ENCODE measurements at regions not wholly inside any gene's neighbourhood (a gene's known extent, or its start where the extent isn't known, plus 50 kb on each side); places are given as distances from the start of the nearest gene placed in this dataset.
"Not testable (repeated sequence)": the region's sequence is repeated elsewhere in the genome, so short reads cannot be mapped to it uniquely, and the experiment has no call there.

DNA sequence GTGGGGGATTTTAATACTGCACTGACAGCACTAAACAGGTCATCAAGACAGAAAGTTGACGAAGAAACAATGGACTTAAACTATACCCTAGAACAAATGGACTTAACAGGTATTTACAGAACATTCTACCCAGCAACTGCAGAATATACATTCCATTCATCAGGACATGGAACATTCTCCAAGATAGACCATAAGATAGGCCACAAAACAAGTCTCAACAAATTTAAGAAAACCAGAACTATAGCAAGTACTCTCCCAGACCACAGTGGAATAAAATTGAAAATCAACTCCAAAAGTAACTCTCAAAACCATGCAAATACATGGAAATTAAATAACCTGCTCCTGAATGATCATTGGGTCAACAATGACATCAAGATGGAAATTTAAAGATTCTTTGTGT lies 218.3 kb downstream of the SYK start:
- not testable (repeated sequence) for DNase-seq (ENCODE audit: extremely low read depth, low read depth, low spot score)

DNA sequence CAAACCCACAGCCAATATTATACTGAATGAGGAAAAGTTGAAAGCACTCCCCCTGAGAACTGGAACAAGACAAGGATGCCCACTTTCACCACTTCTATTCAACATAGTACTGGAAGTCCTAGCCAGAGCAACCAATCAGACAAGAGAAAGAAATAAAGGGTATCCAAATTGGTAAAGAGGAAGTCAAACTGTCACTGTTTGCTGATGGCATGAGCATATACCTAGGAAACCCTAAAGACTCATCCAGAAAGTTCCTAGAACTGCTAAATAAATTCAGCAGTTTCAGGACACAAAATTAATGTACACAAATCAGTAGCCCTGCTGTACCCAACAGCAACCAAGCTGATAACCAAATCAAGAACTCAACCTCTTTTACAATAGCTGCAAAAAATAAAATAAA lies 220.0 kb downstream of the SYK start:
- DNase-seq (ENCODE audit: extremely low read depth, low read depth, low spot score) = not testable (repeated sequence)

DNA sequence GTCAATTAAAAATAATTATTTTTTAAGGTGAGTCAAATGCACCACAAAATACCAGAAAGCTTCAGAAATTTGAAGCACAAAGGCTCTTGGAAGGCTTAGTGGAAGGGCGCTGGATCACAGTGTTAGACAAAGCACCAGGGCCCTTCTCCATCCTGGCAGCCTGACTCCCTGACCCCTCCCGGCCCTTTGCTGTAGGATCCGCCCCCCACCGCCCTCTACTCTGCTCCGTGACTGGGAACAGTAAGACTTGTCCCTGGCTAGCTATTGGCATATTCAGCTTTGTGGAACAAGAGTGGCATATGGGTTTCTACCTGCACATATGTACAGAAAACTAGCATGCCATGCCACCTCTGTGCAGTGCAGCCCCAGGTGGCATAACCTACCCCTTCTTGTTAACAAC lies 222.1 kb downstream of the SYK start:
- no peak for DNase-seq (ENCODE audit: extremely low read depth, low read depth, low spot score)

DNA sequence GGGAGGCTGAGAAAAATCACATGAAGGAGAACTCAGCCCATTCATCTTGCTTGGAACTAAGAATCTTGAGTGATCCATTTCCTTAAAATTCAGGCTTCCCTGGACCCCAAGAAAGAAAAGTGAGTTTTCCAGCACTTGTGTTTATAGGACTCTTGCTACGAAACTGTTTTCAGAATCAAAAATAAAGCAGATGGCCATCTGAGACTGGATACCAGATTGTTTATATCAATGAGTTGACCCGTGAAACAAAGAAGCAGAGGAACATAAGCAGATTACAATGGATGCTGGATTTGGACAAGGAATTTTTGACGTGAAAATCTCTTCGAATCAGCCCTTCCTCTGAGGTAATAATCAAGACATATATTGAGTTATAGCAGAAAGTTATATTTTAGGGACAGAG lies 223.2 kb downstream of the SYK start:
- no peak for DNase-seq (ENCODE audit: extremely low read depth, low read depth, low spot score)

DNA sequence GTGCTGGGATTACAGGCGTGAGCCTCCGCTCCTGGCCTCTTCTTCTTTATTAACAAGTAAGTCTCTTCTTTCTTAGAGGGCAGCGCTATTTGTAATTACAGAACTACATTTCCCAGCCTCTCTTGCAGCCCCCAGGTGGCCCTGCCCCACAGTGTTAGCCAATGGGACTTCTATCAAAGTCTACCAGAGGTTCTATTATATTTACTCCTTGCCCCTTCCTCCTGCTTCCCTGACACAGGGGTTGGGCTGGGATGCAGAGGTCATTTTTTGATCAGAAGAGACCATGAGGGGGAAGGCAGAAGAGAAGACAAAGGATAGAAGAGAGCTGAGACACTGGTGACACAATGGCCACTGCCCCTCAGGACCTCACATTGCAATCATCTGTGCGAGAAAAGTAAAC lies 224.2 kb downstream of the SYK start:
- DNase-seq (ENCODE audit: extremely low read depth, low read depth, low spot score) = no peak

DNA sequence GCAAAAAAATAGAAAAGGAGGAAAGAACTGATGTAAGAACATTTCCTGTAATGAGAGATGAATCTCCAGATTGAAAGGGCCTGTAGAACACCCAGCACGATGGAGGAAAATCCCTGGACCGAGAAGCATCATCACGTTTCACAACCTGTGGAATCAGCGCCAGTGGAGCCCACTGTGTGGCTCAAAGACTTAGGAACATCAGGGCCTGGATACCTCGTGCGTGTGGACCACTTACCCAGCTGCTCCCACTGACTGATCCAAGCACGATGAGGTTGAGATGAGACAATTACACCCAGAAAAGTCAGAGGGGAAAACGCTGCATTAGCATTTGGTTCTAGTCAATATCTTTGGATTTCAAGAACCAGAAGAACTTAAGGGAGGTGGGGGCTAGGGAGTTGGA lies 224.6 kb downstream of the SYK start:
- no peak for DNase-seq (ENCODE audit: extremely low read depth, low read depth, low spot score)

DNA sequence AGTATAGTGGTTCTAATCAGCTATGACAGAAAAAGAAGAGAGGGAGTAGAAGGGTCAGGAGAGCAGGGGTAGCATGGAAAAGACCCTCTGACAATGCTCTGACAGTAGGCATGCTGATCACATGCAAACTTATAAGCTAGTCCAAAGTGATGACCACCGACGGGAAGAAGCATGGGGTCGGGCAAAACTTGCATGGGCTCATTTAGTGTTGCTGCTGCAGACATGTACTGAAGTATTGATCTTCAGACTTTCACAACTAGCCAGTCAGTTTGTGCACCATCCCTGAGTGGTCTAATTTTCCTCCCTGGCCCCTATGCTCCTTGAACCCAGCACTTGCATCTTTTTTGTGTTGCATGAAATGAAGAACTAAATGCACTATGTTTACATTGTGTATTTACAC lies 225.4 kb downstream of the SYK start:
- DNase-seq (ENCODE audit: extremely low read depth, low read depth, low spot score) = no peak

DNA sequence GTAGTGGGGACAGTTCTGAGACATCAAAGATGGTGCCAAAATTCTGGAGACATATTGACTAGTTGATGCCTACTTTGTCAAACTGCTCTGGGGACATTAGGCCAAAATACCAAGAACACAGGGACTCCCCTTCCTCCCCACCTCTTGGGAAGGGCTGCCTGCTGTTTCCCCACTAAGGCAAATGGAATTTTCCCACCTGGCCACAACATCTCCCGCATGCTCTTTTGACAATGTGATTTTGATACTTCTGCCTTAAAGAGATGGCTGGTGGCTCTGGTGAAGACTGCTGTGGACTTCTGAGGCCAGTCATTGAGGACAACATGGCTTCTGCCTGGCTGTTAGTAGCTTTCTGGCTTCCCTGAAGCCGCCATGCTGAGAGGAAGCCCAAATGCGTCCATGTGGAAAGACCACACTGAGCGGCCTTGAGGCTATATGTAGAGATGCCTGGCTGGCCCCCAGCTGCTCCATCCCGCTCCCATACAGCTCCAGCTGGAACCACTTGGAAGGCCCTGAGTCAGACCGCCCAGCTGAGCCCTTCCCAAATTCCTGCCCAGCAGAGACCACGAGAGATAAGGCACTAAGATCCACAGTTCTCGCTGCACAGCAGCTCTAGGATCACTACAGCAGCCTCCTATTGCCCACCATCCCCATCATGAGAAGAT lies 226.7 kb downstream of the SYK start:
- DNase-seq (ENCODE audit: extremely low read depth, low read depth, low spot score) = no peak

DNA sequence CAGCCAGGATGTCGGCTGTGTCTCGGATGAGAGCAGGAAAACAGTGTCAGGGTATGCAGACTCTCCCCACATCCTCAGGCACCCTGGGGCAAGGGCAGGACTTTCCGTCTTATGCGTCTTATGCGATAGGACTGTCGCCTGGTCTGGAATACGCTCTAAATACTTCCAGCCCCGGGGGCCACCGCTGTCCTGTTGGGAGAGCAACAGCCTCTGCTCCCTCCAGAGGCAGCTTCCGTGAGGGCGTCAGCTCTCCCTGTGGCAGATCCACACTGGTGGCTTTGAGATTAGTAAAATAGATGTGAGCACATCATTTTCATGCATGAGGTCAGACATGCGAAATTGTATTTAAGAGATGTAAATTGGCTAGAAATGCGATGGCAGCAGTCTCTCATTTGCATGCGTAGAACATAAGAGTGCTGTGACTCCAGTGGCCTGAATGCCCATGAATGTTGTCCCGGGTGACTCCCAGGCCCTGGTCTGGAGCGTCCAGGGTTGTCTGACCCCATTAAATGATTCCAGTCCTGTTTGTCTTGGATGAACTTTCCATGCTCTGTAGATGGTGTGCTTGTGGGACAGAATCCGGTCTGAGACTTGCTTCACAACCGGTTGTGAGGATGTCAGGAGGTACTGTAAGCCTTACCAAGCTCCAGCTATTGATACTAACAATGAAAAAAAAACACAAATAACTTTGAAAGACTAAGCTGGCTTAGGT lies 228.2 kb downstream of the SYK start:
- no peak for DNase-seq (ENCODE audit: extremely low read depth, low read depth, low spot score)

DNA sequence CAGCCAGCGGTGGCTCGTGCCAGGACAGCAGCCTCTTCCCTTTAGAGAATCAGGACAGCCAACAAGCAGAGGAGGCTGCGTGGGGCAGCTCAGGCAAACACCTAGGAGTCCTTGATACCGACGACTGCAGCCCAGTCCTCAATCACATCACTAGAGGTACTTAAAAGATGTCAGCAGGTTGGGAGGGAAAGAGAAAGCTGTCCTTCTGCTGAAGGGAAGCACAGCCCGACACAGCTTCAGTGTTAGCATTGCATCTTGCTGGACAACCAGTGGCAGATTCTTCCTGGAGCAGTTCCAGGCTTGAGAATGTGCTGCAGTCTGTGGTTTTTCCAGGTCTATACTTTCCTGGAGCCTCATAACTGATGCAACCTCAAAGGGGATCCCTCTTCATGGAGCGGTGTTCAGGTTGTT lies 230.5 kb downstream of the SYK start:
- DNase-seq (ENCODE audit: extremely low read depth, low read depth, low spot score) = no peak

DNA sequence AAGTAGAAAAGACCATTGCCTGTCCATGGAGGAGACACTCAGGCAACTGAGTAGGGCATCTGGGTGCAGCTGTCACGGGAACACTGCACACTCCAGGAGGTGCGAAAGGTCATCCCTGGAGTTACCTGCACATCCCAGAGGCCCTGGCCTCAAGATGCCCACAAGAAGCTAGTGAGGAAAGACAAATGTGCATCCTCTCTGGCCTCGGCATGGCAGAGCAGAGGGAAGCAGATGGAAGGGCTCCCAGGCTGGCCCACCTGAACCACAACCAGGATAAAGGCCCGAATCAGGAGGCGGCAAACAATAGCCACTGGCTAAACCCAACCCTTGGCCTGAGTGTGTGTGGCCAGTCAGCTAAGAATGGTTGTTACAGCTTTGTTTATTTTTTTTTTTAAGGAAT lies 231.7 kb downstream of the SYK start:
- DNase-seq (ENCODE audit: extremely low read depth, low read depth, low spot score) = no peak

DNA sequence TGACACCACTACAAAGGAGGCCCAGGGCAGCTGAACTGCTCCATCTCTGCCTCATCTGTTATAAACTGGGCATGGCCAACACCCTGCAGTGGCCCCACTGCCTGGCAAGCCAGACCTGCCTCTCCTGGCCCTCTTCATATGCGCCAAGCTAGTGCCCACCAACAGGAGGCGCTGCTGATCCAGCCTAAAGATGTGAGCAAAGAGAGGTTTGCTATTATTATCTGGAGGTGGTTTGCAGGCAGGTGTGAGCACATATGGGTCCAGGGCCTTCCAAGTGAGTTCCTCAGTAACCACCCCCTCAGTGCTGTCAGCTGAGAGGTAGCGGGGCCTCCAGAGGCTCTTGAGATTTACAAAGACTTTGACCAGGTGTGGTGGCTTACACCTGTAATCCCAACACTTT lies 232.2 kb downstream of the SYK start:
- no peak for DNase-seq (ENCODE audit: extremely low read depth, low read depth, low spot score)

DNA sequence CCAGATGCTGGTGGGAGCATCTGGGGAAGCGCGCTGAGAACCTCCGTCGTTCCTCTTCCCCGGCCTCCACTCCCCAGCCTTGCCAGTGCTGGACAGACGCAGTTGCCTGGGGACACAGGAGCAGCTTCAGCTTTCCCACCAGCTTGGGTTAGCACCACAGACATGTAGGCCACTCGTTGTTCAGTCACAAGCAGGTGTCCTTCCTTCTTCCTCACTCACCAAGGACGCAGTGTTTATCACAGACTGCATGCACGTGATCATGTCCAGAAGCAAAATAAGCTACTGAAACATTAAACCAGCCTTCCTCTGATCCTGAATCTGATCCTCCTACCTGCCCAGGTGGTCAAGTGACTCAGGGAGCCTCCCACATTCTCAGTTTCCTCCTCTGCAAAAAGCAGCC lies 232.9 kb downstream of the SYK start:
- DNase-seq (ENCODE audit: extremely low read depth, low read depth, low spot score) = no peak

DNA sequence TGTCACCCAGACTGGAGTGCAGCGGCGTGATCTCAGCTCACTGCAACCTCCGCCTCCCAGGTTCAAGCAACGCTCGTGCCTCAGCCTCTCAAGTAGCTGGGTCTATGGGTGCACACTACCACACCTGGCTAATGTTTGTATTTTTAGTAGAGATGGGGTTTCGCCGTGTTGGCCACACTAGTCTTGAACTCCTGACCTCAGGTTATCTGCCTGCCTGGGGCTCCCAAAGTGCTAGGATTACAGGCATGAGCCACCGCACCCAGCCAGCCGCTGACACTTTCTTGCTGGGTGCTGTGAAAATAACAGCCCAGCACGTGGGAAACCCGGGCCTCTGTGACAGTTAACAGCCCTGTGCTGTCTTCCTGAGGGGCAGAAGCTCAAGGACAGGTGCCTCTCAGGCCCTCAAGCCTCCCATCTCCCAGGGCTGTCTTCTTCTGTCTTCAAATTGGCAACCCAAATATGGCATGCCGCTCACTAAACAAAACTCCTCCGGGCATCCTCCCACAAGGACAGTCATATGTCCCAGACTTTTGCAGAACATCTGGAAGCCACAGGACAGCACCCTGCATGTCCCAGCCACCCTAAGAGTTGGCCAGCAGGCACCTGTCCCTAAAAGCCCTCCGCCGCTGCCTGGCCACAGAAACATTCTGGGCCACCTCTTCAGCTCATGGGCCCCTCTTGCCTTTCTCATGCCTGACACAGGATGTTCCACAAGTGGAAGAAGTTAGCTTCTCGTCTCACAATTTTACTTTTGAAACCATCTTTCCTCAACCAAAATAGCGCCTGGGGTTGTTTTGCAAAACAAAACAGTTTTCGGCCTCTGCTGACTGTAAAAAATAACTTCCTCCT lies 233.6 kb downstream of the SYK start:
- DNase-seq (ENCODE audit: extremely low read depth, low read depth, low spot score) = no peak

DNA sequence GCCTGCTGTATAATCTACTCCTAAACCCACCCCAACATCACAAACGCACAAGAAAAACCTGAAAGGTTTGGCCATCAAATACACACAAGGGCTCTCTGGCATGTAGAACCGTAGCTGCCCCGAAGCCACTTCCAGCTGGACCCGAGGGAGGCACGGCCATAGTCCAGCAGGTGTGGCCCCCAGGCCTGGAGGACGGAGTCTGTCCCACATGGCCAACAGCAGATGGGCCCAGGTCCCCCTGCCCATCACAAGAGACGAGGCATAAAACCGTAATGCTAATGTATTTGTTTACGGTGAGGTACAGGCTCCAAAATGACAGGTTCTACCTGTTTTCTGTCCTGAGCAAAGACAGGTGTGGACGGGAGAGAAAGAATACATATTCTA lies 234.2 kb downstream of the SYK start:
- DNase-seq (ENCODE audit: extremely low read depth, low read depth, low spot score) = no peak

DNA sequence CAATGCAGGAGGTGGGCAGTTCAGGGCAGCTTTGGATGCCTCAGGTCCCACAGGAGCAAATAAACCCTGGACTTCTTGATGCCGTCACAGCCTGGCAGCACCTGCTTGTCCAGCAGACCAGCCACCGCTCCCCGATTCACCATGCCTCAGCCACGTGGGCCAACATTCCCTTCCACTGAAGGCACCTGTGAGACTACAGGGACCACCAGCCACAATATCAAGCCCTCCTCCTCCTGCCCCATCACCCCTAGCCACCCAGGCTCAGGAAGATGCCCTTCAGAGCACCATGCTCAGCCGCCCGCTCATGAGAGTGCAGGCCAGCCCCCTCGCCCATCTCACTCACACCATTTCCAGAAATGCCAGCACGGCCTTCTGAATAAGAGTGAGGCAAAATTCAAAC lies 234.7 kb downstream of the SYK start:
- no peak for DNase-seq (ENCODE audit: extremely low read depth, low read depth, low spot score)

DNA sequence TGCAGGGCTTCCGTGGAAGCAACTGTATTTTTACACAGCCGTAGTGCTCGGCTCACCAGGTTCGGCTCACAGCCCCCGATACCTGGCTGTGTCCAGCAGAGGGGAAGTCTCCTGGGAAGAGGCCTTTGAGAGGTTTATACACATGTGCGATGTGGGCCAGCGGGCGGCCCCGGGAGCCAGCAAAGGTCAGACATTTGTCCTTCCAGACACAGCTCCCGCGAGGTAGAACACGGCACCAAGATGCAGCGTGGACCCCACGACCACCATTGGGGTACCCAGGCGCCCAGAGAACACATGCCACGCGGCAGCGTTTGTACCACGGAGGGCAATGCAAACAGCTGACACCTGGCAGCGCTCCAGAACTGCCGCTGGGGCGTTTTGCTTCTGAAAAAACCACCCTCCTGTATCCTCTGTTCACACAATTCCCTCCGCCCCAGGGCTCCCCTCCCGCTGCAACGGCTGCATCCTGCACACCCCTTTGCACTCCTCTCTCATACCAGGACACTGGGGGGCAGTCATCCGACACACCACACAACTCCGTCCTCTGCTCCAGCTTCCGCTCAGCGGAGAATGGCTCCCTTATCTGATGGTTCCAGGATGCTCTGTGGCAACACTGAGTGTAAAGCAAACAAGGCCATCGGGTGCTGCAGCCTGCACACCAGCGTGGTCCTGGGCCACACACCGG lies 235.3 kb downstream of the SYK start:
- DNase-seq (ENCODE audit: extremely low read depth, low read depth, low spot score) = no peak

DNA sequence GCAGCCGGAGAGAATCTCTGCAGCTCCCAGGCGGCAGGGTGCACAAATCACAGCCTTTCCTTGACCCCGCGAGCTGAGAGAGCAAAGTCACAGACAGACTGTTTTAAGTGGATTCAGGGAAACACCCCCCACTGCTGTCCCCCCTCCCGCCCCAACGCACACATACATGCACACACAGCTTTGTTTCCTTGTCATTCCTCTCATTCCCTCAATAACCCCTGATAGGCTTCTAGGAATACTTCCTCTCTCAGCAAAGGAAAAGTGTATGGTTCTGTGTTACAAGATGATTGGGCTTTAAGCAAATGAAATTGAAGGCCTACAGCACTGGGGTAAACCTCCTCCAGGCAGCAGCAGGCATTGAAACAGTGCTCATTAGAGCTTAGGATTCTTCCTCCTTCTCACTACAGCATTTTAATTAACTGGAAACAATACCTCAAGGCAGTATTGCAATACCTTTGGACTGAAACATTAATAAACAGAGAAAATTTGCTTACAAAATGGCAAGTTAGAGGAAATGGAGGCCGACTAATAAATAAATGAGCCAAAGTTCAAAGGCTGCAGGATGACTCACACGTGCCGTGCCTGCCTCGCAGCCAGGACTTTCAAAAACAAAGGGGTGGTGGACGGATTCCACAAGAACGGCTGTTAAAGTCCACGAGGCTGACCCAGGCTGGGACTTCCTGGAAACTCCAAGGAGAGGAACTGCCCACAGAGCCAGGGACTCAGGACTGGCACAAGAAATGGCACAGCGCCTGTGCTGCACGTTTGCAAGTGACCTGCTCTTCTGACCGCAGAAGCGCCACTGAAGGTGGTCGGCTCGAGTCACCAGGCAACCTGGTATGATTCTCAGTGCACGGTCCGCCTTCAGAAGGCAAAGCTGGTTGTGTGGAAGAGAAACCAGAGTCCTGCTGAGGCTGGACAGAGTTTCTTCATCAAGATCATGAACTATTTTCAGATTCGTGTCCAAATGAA lies 236.2 kb downstream of the SYK start:
- no peak for DNase-seq (ENCODE audit: extremely low read depth, low read depth, low spot score)

DNA sequence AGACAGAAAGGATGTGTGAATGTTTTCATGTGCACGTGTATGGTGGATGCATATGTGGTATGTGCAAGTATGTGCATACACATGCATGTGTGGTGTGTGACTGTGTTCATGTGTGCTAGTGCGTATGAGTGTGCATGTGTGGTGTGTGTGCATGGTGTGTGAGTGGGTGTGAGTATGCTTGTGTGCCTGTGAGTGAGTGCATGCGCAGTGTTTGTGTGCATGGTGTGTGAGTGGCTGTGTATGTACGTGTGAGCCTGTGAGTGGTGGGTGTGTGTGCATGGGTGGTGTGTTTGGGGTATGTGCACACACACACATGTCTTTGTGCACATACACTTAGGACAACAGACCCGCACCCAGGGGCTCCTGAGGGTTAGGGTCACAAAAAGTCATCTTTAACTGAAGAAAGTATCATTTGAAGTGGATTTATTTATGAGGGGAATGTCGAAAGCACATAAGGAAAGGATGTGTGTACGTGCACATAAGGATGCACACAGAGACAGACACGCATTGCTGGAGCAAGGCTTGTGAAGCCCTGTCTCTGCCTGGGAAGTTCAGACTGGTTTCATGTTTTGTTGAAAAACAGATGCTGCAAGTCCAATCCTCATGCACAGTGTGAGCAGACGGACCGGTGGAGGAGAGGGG lies 237.0 kb downstream of the SYK start:
- DNase-seq (ENCODE audit: extremely low read depth, low read depth, low spot score) = no peak

All from glomerular endothelial cell (primary cell).